Choroid plexus epithelial cell (primary cell): ENCODE measurements at regions not wholly inside any gene's neighbourhood (a gene's known extent, or its start where the extent isn't known, plus 50 kb on each side); places are given as distances from the start of the nearest gene placed in this dataset.

Experiments used
- DNase-seq: peaks from one replicate; pipeline ENCODE4 v3.0.0-alpha.2; 2010; ENCODE audit warnings: low read depth
- H3K4me3 ChIP-seq: 2 replicates; pipeline ENCODE4 v1.5.1; 2011; ENCODE audit warnings: low read depth, mild to moderate bottlenecking, control low read depth, low read length, moderate library complexity
- CTCF ChIP-seq: conservative IDR thresholded peaks from 2 replicates; pipeline ENCODE4 v1.5.1; 2011; ENCODE audit warnings: low read depth, mild to moderate bottlenecking, control low read depth, inconsistent platforms, low read length, moderate library complexity

- H3K4me3 ChIP-seq: no peak overlapping the region
- no peak for DNase-seq
- no peak for TF ChIP-seq CTCF
These were observed 331.1 kb upstream of the NT5E start for GRCh38 chr6:85118652-85119235.

GRCh38 chr6:85118233-85118632 lies 331.6 kb upstream of the NT5E start:
- no peak for DNase-seq
- no peak overlapping the region for H3K4me3 ChIP-seq
- TF ChIP-seq CTCF: peak; percentile 26

GRCh38 chr6:85116475-85116874 lies 333.4 kb upstream of the NT5E start:
- DNase-seq: no peak
- H3K4me3 ChIP-seq: no peak overlapping the region

GRCh38 chr6:85115876-85116275 lies 334.0 kb upstream of the NT5E start:
- no peak for TF ChIP-seq CTCF
- DNase-seq: no peak
- no peak overlapping the region for H3K4me3 ChIP-seq

More at GRCh38 chr6:85116475-85116874, 333.4 kb upstream of the NT5E start:
- TF ChIP-seq CTCF: no peak

- TF ChIP-seq CTCF: no peak
- H3K4me3 ChIP-seq: no peak overlapping the region
- no peak for DNase-seq
These were observed 334.5 kb upstream of the NT5E start for GRCh38 chr6:85115376-85115775.

GRCh38 chr6:85114581-85114935 lies 335.3 kb upstream of the NT5E start:
- no peak for TF ChIP-seq CTCF
- H3K4me3 ChIP-seq: no peak overlapping the region
- DNase-seq: no peak

GRCh38 chr6:85113934-85114580 lies 335.8 kb upstream of the NT5E start:
- TF ChIP-seq CTCF: no peak
- peak; percentile 19 for DNase-seq

More at GRCh38 chr6:85113934-85114580, 335.8 kb upstream of the NT5E start:
- H3K4me3 ChIP-seq: no peak overlapping the region
